Tibial artery (tissue), 4 donors: ENCODE measurements at regions not wholly inside any gene's neighbourhood (a gene's known extent, or its start where the extent isn't known, plus 50 kb on each side); places are given as distances from the start of the nearest gene placed in this dataset.
"Not testable (repeated sequence)": the region's sequence is repeated elsewhere in the genome, so short reads cannot be mapped to it uniquely, and the experiment has no call there.

Experiments used
- DNase-seq, 2 donors: peaks; one replicate each; pipeline ENCODE4 v3.0.0-alpha.2; 2019
- H3K27ac ChIP-seq, 2 donors: fragments of 200-600 bp; sonication (generic) in 1 of 2; 1 replicate in 1 of 2; 2 replicates in 1 of 2; pipeline ENCODE4 v1.5.1; 2018 to 2019; ENCODE audit warnings: mild to moderate bottlenecking in 1 of 2
- H3K27me3 ChIP-seq, 2 donors: fragments of 200-600 bp; sonication (generic) in 1 of 2; one replicate each; pipeline versions ENCODE4 v1.5.1 to v1.6.0; 2016 to 2019
- H3K36me3 ChIP-seq, 3 donors: fragments of 200-600 bp; sonication (generic) in 2 of 3; one replicate each; pipeline ENCODE4 v1.5.1; 2016 to 2019; ENCODE audit warnings: mild to moderate bottlenecking in 2 of 3
- H3K4me1 ChIP-seq, 4 donors: fragments of 200-600 bp; sonication (generic) in 2 of 4; 1 replicate in 3 of 4; 2 replicates in 1 of 4; pipeline ENCODE4 v1.5.1; 2016 to 2019
- H3K4me3 ChIP-seq, 2 donors: fragments of 200-600 bp; sonication (generic) in 1 of 2; 1 replicate in 1 of 2; 2 replicates in 1 of 2; pipeline ENCODE4 v1.5.1; 2018 to 2019; ENCODE audit warnings: mild to moderate bottlenecking in 2 of 2
- H3K9me3 ChIP-seq, 3 donors: fragments of 200-600 bp; sonication (generic) in 1 of 3; one replicate each; pipeline ENCODE4 v1.5.1; 2016 to 2019
- CTCF ChIP-seq, 2 experiments: fragments of 200-600 bp in 1 of 2; fragments of 450-650 bp in 1 of 2; IDR thresholded peaks; one replicate each; pipeline ENCODE4 v1.5.1; 2017 to 2019; ENCODE audit warnings: antibody characterized with exemption in 2 of 2, mild to moderate bottlenecking in 1 of 2, moderate library complexity in 1 of 2
- intact Hi-C: fragments of 100-400 bp; cut with DNase I; formaldehyde crosslinking; loops from one replicate; pipeline ENCODE4 v1.15.0; 2023; ENCODE audit warnings: low total_unique reads

- TF ChIP-seq CTCF (IDR thresholded peaks at IDR 0.05), result no peak
- Histone ChIP-seq H3K4me1 (no peaks in the 10 kb centered on the region), H3K36me3 (no peaks in the 10 kb centered on the region), H3K4me3 (no peak overlapping the region), H3K9me3 (no peaks in the 10 kb centered on the region), H3K27me3 (no peaks in the 10 kb centered on the region), H3K27ac (no peak overlapping the region)
- DNase-seq, result no peak
- intact Hi-C loops, result no loop called here
These were observed 431.4 kb downstream of the ACTR3B start for GRCh38 chr7:153190986-153191385.

GRCh38 chr7:153193144-153193595 is 433.6 kb downstream of the ACTR3B start:
- intact Hi-C loops, result no loop called here
- no peak for DNase-seq
- H3K36me3 ChIP-seq, result no peaks in the 10 kb centered on the region
- H3K4me3 ChIP-seq, result no peak overlapping the region
- H3K27ac ChIP-seq, result no peak overlapping the region
- H3K27me3 ChIP-seq, result no peaks in the 10 kb centered on the region
- H3K9me3 ChIP-seq, result no peaks in the 10 kb centered on the region
- no peak for TF ChIP-seq CTCF (IDR thresholded peaks at IDR 0.05)
- H3K4me1 ChIP-seq, result no peaks in the 10 kb centered on the region

- Histone ChIP-seq H3K36me3 (no peaks in the 10 kb centered on the region), H3K27me3 (no peaks in the 10 kb centered on the region), H3K9me3 (peaks cover 0 to 6% (median 3%) of the 10 kb centered on the region in 3 donors), H3K27ac (no peak overlapping the region), H3K4me3 (no peak overlapping the region), H3K4me1 (no peaks in the 10 kb centered on the region)
- DNase-seq, result no peak
- intact Hi-C loops, result no loop called here
- no peak for TF ChIP-seq CTCF (IDR thresholded peaks at IDR 0.05)
These were observed 457.5 kb downstream of the ACTR3B start for GRCh38 chr7:153217032-153217431.

- H3K27ac ChIP-seq, result no peak overlapping the region
- TF ChIP-seq CTCF (IDR thresholded peaks at IDR 0.05), result no peak
- H3K27me3 ChIP-seq, result no peaks in the 10 kb centered on the region
- intact Hi-C loops, result no loop called here
- H3K4me3 ChIP-seq, result no peak overlapping the region
- no peaks in the 10 kb centered on the region for H3K4me1 ChIP-seq
- H3K9me3 ChIP-seq, result peaks cover 0 to 13% (median 3%) of the 10 kb centered on the region in 3 donors
- no peaks in the 10 kb centered on the region for H3K36me3 ChIP-seq
- DNase-seq, result no peak
These were observed 465.3 kb downstream of the ACTR3B start for GRCh38 chr7:153224890-153225289.

- intact Hi-C loops, H3K36me3 ChIP-seq, H3K27ac ChIP-seq, H3K27me3 ChIP-seq, H3K9me3 ChIP-seq, DNase-seq, H3K4me3 ChIP-seq, H3K4me1 ChIP-seq: not testable (repeated sequence)
These were observed 485.6 kb downstream of the ACTR3B start for GRCh38 chr7:153245136-153245535.

GRCh38 chr7:153245809-153246208 is 486.3 kb downstream of the ACTR3B start:
- intact Hi-C loops, result no loop called here
- H3K36me3 ChIP-seq, result no peaks in the 10 kb centered on the region
- no peaks in the 10 kb centered on the region for H3K27me3 ChIP-seq
- no peaks in the 10 kb centered on the region for H3K9me3 ChIP-seq
- no peak for DNase-seq
- no peak for TF ChIP-seq CTCF (IDR thresholded peaks at IDR 0.05)
- H3K4me3 ChIP-seq, result no peak overlapping the region
- no peak overlapping the region for H3K27ac ChIP-seq
- no peaks in the 10 kb centered on the region for H3K4me1 ChIP-seq
